OCI-LY3 (cell line): ENCODE measurements at regions not wholly inside any gene's neighbourhood (a gene's known extent, or its start where the extent isn't known, plus 50 kb on each side); places are given as distances from the start of the nearest gene placed in this dataset.

Experiments
- CTCF ChIP-seq: fragments of 200-600, 300-600 bp; sonication (generic); IDR thresholded peaks from 2 replicates; pipeline ENCODE4 v1.5.1; 2014; ENCODE audit warnings: antibody characterized with exemption, low read length, low read depth
- EZH2phosphoT487 ChIP-seq: fragments of 200-600 bp; shearing (Covaris generic); IDR thresholded peaks from 2 replicates; pipeline ENCODE4 v1.6.1; 2018; ENCODE audit warnings: antibody characterized with exemption, mixed run types, low read depth

- TF ChIP-seq CTCF (no peak), EZH2phosphoT487 (no peak)
Observed at GRCh38 chr6:19712998-19713397, 124.2 kb upstream of the ID4 start.
